Endothelial cell of umbilical vein (primary cell): ENCODE measurements at regions not wholly inside any gene's neighbourhood (a gene's known extent, or its start where the extent isn't known, plus 50 kb on each side); places are given as distances from the start of the nearest gene placed in this dataset.

Experiments used
- BruUV-seq: library from RNA; stranded (reverse); fragments of 400-500 nt; replicated peaks from 2 replicates; lab custom pipeline; 2021; lab: Mats Ljungman, UMichigan
- CTCF ChIA-PET: fragments of 300-600, 350-600 bp; sonication (Branson Sonifier 250); formaldehyde crosslinking; loops from one replicate; lab custom pipeline; 2021; ENCODE audit warnings: antibody characterized with exemption, inconsistent platforms; lab: Charles Lee
- POLR2A ChIA-PET: fragments of 300-600, 350-600 bp; sonication (Branson Sonifier 250); formaldehyde crosslinking; loops from one replicate; lab custom pipeline; 2021; ENCODE audit warnings: antibody characterized with exemption, inconsistent platforms; lab: Charles Lee
- DNase-seq: peaks from one replicate; pipeline ENCODE4 v3.0.0-alpha.2; 2011; ENCODE audit warnings: low read depth, low spot score
- FAIRE-seq: peaks from 2 replicates; lab custom pipeline; 2011; peaks lifted over from hg19 to GRCh38; lab: Jason Lieb, UNC
- H2AFZ ChIP-seq: 2 replicates; pipeline ENCODE4 v1.6.0; 2012; ENCODE audit warnings: low read depth, low read length, control low read depth, inconsistent platforms
- H3K27ac ChIP-seq: 2 replicates; pipeline ENCODE4 v1.5.1; 2011; ENCODE audit warnings: low read depth, mild to moderate bottlenecking, control low read depth, low read length, moderate library complexity; ENCODE audit not compliant: insufficient read depth
- H3K27me3 ChIP-seq, 2 experiments: 2 replicates each; pipeline versions ENCODE4 v1.6.0 to v1.6.1; 2011; ENCODE audit warnings: low read length in 2 of 2, mixed read lengths in 1 of 2; ENCODE audit not compliant: control insufficient read depth in 2 of 2, insufficient read depth in 2 of 2
- H3K36me3 ChIP-seq, 2 experiments: 2 replicates in 1 of 2; 3 replicates in 1 of 2; pipeline ENCODE4 v1.5.1; 2011; ENCODE audit warnings: low read length in 2 of 2, mild to moderate bottlenecking in 1 of 2, moderate library complexity in 1 of 2; ENCODE audit not compliant: control insufficient read depth in 2 of 2, insufficient read depth in 2 of 2; ENCODE audit errors: extremely low read depth in 1 of 2
- H3K4me1 ChIP-seq: 3 replicates; pipeline ENCODE4 v1.5.1; 2011; ENCODE audit warnings: mild to moderate bottlenecking, low read length; ENCODE audit not compliant: control insufficient read depth, insufficient read depth; ENCODE audit errors: extremely low read depth
- H3K4me2 ChIP-seq: 2 replicates; pipeline ENCODE4 v1.6.1; 2011; ENCODE audit warnings: low read length, control low read depth, mixed read lengths; ENCODE audit not compliant: insufficient read depth
- H3K4me3 ChIP-seq, 3 experiments: fragments of 200-600 bp in 1 of 3; sonication (generic), shearing (Covaris generic) in 1 of 3; replicated peaks in 1 of 3; 2 replicates each; pipeline ENCODE4 v1.5.1; 2011 to 2016; ENCODE audit warnings: control low read depth in 3 of 3, low read length in 3 of 3, mild to moderate bottlenecking in 2 of 3, inconsistent platforms in 1 of 3, low read depth in 1 of 3, moderate library complexity in 1 of 3; ENCODE audit not compliant: insufficient read depth in 1 of 3
- H3K79me2 ChIP-seq: 2 replicates; pipeline ENCODE4 v1.6.0; 2012; ENCODE audit warnings: low read length, inconsistent platforms; ENCODE audit not compliant: control insufficient read depth, insufficient read depth
- H3K9ac ChIP-seq: replicated peaks from 2 replicates; pipeline ENCODE3; 2011; ENCODE audit warnings: low read length, control low read depth; ENCODE audit not compliant: insufficient read depth; ENCODE audit errors: extremely low read depth
- H3K9me1 ChIP-seq: replicated peaks from 3 replicates; pipeline ENCODE4 v1.6.0; 2011; ENCODE audit warnings: mild to moderate bottlenecking, low read length; ENCODE audit not compliant: control insufficient read depth, insufficient read depth; ENCODE audit errors: extremely low read depth
- H3K9me3 ChIP-seq: replicated peaks from 2 replicates; pipeline ENCODE4 v1.5.1; 2012; ENCODE audit warnings: low read length, inconsistent platforms; ENCODE audit not compliant: control insufficient read depth, insufficient read depth
- H4K20me1 ChIP-seq: replicated peaks from 2 replicates; pipeline ENCODE3; 2011; ENCODE audit warnings: mild to moderate bottlenecking, low read length; ENCODE audit not compliant: control insufficient read depth, insufficient read depth; ENCODE audit errors: extremely low read depth
- FOS ChIP-seq: IDR thresholded peaks from 2 replicates; pipeline ENCODE4 v1.6.1; 2011; ENCODE audit warnings: mild to moderate bottlenecking, low read length, moderate library complexity, borderline replicate concordance; ENCODE audit not compliant: insufficient read depth
- POLR2A ChIP-seq: IDR thresholded peaks from 2 replicates; pipeline ENCODE4 v1.6.1; 2012; ENCODE audit warnings: low read depth, mild to moderate bottlenecking, control low read depth, low read length
- dilution Hi-C: fragments of 300-500 bp; cut with MboI; formaldehyde crosslinking; loops from one replicate; pipeline ENCODE4 v1.15.0; 2019; ENCODE audit warnings: low sequenced_read_pairs; ENCODE audit not compliant: extremely low pct_ligation_motif_present
- intact Hi-C: fragments of 100-400 bp; cut with micrococcal nuclease; formaldehyde crosslinking; loops from one replicate; pipeline ENCODE4 v1.10.0; 2022
- TF ChIP-seq, protein P1 (sequence below): IDR thresholded peaks from 2 replicates; pipeline ENCODE4 v1.6.1; 2011; ENCODE audit not compliant: insufficient read depth, insufficient read length

DNA sequence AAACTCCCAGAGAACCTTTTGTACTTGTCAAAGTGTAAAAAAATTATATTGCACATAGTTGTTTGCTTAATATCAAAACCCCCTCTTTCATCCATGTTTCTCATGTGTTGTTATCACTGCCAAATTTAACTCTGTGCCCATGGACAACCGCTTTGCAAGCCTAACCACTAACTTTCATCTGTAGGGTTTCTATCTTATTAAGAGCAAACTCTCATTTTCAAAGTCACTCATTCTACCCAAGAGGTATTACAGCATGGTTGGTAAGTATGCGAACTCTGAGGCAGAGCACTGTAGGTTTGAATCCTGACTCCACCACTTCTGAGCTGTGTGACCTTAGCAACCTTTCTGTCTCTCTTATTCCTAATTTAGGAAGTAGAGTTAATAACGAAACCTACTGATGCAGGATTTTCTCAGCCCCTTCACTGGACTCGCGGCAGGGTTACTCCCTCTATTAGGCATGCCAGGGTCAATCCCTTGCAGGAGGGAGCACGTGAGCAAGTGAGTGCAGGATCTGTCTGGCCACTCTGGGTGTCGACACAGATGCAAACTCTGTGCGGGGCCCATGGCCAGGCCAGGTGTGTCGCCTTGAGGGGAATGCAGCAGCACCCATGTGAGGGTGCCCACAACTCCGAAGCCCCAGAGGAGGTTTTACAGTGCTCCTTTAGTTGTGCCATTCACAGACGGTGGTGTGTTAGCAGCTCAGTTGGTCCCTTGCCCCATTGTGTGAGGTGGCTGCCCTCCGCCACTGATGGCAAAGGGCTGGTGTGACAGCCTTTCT lies 361.5 kb upstream of the ADGRL2 start:
- intact Hi-C loops, result no loop called here
- BruUV-seq, result no TSS peak
- CTCF ChIA-PET, result no interaction called here

DNA sequence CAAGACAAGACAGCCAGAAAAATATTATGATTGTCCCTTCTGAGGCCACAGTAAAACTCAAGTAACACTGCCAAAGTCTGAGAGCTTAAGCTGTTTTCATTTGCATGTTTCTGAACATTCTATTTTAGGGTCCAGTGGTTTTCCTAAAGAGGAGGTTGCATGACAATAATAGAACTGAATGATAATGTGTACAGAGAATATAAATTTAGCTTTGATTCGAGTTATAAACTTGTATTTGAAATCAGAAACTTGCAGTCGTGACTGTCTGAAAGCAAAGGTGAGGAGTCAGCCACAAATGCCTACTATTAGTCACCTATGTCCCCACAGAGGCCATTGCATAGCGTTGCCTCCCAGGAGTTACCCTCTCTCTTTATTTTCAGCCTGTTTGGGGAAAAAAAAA lies 363.1 kb upstream of the ADGRL2 start:
- H3K4me1 ChIP-seq, result no peaks in the 10 kb centered on the region
- H4K20me1 ChIP-seq, result no peaks in the 10 kb centered on the region
- no peak overlapping the region for H3K4me2 ChIP-seq
- H3K4me3 ChIP-seq, result no peak overlapping the region
- no peak overlapping the region for H3K27ac ChIP-seq
- CTCF ChIA-PET, result no interaction called here
- no TSS peak for BruUV-seq
- H3K27me3 ChIP-seq, result no peaks in the 10 kb centered on the region
- H3K9me1 ChIP-seq, result no peaks in the 10 kb centered on the region
- FAIRE-seq (no peak), DNase-seq (no peak)
- no peak overlapping the region for H3K9ac ChIP-seq
- H2AFZ ChIP-seq, result no peak overlapping the region
- no peaks in the 10 kb centered on the region for H3K9me3 ChIP-seq
- TF ChIP-seq FOS (no peak), POLR2A (no peak)
- dilution Hi-C loops, result no loop called here
- no peaks in the 10 kb centered on the region for H3K36me3 ChIP-seq
- POLR2A ChIA-PET, result no interaction called here
- intact Hi-C loops, result no loop called here
- no peaks in the 10 kb centered on the region for H3K79me2 ChIP-seq

More for the DNA sequence above, 361.5 kb upstream of the ADGRL2 start:
- TF ChIP-seq, protein P1, sequence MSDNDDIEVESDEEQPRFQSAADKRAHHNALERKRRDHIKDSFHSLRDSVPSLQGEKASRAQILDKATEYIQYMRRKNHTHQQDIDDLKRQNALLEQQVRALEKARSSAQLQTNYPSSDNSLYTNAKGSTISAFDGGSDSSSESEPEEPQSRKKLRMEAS, result no peak
- no peak for TF ChIP-seq FOS
- dilution Hi-C loops, result no loop called here
- Histone ChIP-seq H3K4me3 (no peak overlapping the region), H3K9ac (no peak overlapping the region), H3K4me1 (no peaks in the 10 kb centered on the region), H3K4me2 (no peak overlapping the region), H3K27ac (no peak overlapping the region), H3K79me2 (no peaks in the 10 kb centered on the region), H3K9me3 (no peaks in the 10 kb centered on the region), H3K36me3 (no peaks in the 10 kb centered on the region), H3K9me1 (no peaks in the 10 kb centered on the region), H2AFZ (no peak overlapping the region), H3K27me3 (no peaks in the 10 kb centered on the region), H4K20me1 (no peaks in the 10 kb centered on the region)
- no peak for FAIRE-seq
- POLR2A ChIA-PET, result no interaction called here
- DNase-seq, result no peak
